Keratinocyte (primary cell): ENCODE measurements at regions not wholly inside any gene's neighbourhood (a gene's known extent, or its start where the extent isn't known, plus 50 kb on each side); places are given as distances from the start of the nearest gene placed in this dataset.
A peak's percentile ranks its signal among the peaks of the same experiment; 100 is the strongest.

ENCODE experiments used
- DNase-seq: peaks from one replicate; pipeline ENCODE4 v3.0.0-alpha.2; 2011; ENCODE audit warnings: low read depth, missing footprints, low spot score
- FAIRE-seq: peaks from 2 replicates; lab custom pipeline; 2011; peaks lifted over from hg19 to GRCh38; lab: Jason Lieb, UNC
- H2AFZ ChIP-seq: 2 replicates; pipeline ENCODE4 v1.6.0; 2012; ENCODE audit warnings: low read length, control low read depth, inconsistent platforms; ENCODE audit not compliant: control insufficient read depth
- H3K27ac ChIP-seq: 2 replicates; pipeline ENCODE4 v1.5.1; 2011; ENCODE audit warnings: low read length; ENCODE audit not compliant: control insufficient read depth, insufficient read depth
- H3K27me3 ChIP-seq: 3 replicates; pipeline ENCODE4 v1.6.0; 2011; ENCODE audit warnings: low read length; ENCODE audit not compliant: control insufficient read depth, insufficient read depth; ENCODE audit errors: extremely low read depth
- H3K36me3 ChIP-seq, 2 experiments: 2 replicates in 1 of 2; 3 replicates in 1 of 2; pipeline ENCODE4 v1.5.1; 2011; ENCODE audit warnings: low read length in 2 of 2, mild to moderate bottlenecking in 1 of 2; ENCODE audit not compliant: control insufficient read depth in 2 of 2, insufficient read depth in 2 of 2; ENCODE audit errors: extremely low read depth in 1 of 2
- H3K4me1 ChIP-seq: 3 replicates; pipeline ENCODE4 v1.5.1; 2011; ENCODE audit warnings: low read length; ENCODE audit not compliant: control insufficient read depth, insufficient read depth; ENCODE audit errors: extremely low read depth
- H3K4me2 ChIP-seq: 3 replicates; pipeline ENCODE4 v1.6.0; 2011; ENCODE audit warnings: low read depth, low read length; ENCODE audit not compliant: control insufficient read depth, insufficient read depth; ENCODE audit errors: extremely low read depth
- H3K4me3 ChIP-seq, 3 experiments: fragments of 200-600 bp in 1 of 3; sonication (generic) in 1 of 3; 2 replicates in 2 of 3; 3 replicates in 1 of 3; pipeline ENCODE4 v1.5.1; 2011 to 2016; ENCODE audit warnings: low read length in 3 of 3, mild to moderate bottlenecking in 3 of 3, control low read depth in 2 of 3, inconsistent platforms in 1 of 3, low read depth in 1 of 3, mixed read lengths in 1 of 3, mixed run types in 1 of 3, moderate library complexity in 1 of 3; ENCODE audit not compliant: control insufficient read depth in 2 of 3, insufficient read depth in 2 of 3; ENCODE audit errors: extremely low read depth in 1 of 3
- H3K79me2 ChIP-seq: 2 replicates; pipeline ENCODE4 v1.6.0; 2012; ENCODE audit warnings: low read length; ENCODE audit not compliant: control insufficient read depth, insufficient read depth
- H3K9ac ChIP-seq: 3 replicates; pipeline ENCODE4 v1.6.0; 2011; ENCODE audit warnings: low read length; ENCODE audit not compliant: control insufficient read depth, insufficient read depth; ENCODE audit errors: extremely low read depth
- H3K9me1 ChIP-seq: 3 replicates; pipeline ENCODE4 v1.6.0; 2011; ENCODE audit warnings: low read length; ENCODE audit not compliant: control insufficient read depth, insufficient read depth; ENCODE audit errors: extremely low read depth
- H3K9me3 ChIP-seq: 2 replicates; pipeline ENCODE4 v1.5.1; 2012; ENCODE audit warnings: low read depth, low read length; ENCODE audit not compliant: control insufficient read depth
- H4K20me1 ChIP-seq: 3 replicates; pipeline ENCODE4 v1.6.0; 2011; ENCODE audit warnings: low read length; ENCODE audit not compliant: control insufficient read depth, insufficient read depth; ENCODE audit errors: extremely low read depth
- EZH2 ChIP-seq: IDR thresholded peaks from one replicate; pipeline ENCODE4 v1.6.1; 2012; ENCODE audit warnings: inconsistent platforms, mild to moderate bottlenecking, low read length, moderate library complexity
- dilution Hi-C: fragments of 300-500 bp; cut with MboI; formaldehyde crosslinking; loops from one replicate; pipeline ENCODE4 v1.7.0; 2020; ENCODE audit warnings: low sequenced_read_pairs; ENCODE audit not compliant: extremely low pct_ligation_motif_present
- TF ChIP-seq, protein P1 (sequence below), 3 experiments: IDR thresholded peaks in 1 of 3; conservative IDR thresholded peaks in 1 of 3; optimal IDR thresholded peaks in 1 of 3; 2 replicates in 2 of 3; 3 replicates in 1 of 3; pipeline versions ENCODE3 to v1.5.1; 2011; ENCODE audit warnings: low read length in 3 of 3, mild to moderate bottlenecking in 3 of 3, moderate library complexity in 2 of 3, control low read depth in 1 of 3, inconsistent platforms in 1 of 3; ENCODE audit not compliant: insufficient read depth in 2 of 3; ENCODE audit errors: extremely low read depth in 1 of 3

DNA sequence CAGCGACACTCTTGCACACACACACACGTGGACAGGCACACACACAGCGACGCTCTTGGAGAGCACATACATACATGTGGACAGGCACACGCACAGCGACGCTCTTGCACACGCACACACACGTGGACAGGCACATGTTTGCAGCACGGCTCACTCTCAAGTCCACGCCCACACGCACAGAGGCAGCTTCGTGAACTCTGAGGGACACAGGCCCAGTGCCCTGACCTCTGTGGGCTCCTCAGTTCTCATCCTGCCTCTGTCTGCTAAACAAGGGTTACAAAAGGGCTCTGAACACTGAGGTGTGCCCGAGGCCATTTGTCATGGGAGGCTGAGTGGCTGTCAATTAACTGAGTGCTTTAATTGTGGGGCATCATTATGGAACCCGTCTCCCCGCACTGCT lies 558.8 kb upstream of the ADAMTS16 start:
- dilution Hi-C loops, result no loop called here
- no peak for TF ChIP-seq EZH2
- TF ChIP-seq, protein P1, sequence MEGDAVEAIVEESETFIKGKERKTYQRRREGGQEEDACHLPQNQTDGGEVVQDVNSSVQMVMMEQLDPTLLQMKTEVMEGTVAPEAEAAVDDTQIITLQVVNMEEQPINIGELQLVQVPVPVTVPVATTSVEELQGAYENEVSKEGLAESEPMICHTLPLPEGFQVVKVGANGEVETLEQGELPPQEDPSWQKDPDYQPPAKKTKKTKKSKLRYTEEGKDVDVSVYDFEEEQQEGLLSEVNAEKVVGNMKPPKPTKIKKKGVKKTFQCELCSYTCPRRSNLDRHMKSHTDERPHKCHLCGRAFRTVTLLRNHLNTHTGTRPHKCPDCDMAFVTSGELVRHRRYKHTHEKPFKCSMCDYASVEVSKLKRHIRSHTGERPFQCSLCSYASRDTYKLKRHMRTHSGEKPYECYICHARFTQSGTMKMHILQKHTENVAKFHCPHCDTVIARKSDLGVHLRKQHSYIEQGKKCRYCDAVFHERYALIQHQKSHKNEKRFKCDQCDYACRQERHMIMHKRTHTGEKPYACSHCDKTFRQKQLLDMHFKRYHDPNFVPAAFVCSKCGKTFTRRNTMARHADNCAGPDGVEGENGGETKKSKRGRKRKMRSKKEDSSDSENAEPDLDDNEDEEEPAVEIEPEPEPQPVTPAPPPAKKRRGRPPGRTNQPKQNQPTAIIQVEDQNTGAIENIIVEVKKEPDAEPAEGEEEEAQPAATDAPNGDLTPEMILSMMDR (optimal IDR thresholded peaks at IDR 0.05 in 1 of 3, IDR thresholded peaks at IDR 0.05 in 1 of 3, conservative IDR thresholded peaks at IDR 0.05 in 1 of 3; ENCODE audit: extremely low read depth in 1 of 3, insufficient read depth in 2 of 3, low read length in 3 of 3), result no peak
- DNase-seq (no peak), FAIRE-seq (no peak)
- H2AFZ ChIP-seq, result no peak overlapping the region
- no peaks in the 10 kb centered on the region for H4K20me1 ChIP-seq
- H3K36me3 ChIP-seq, result no peaks in the 10 kb centered on the region
- H3K27me3 ChIP-seq, result no peaks in the 10 kb centered on the region
- no peak overlapping the region for H3K4me2 ChIP-seq
- H3K9ac ChIP-seq, result no peak overlapping the region
- H3K4me1 ChIP-seq, result peaks cover 11% of the 10 kb centered on the region
- no peaks in the 10 kb centered on the region for H3K9me1 ChIP-seq
- peaks cover 5% of the 10 kb centered on the region for H3K9me3 ChIP-seq
- no peak overlapping the region for H3K4me3 ChIP-seq
- H3K79me2 ChIP-seq, result no peaks in the 10 kb centered on the region
- no peak overlapping the region for H3K27ac ChIP-seq

DNA sequence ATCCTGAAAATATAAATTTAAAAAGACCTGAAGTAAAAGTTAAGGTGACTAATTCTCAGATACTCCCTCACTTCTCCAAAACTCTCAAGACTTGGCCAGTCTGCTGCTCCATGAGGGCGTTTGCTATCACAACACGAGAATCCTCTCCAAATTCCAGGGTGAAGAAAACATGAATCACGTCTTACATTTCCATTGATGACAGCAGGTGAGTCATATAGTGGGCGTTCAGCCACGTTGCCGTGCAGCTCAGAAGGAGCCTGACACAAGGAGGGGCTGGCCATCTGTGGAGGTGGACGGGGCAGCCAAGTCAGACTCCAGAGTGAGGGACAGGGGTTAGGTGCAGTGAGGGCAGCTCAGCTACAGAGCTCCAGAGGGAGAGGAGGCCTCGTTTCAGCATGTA lies 555.1 kb upstream of the ADAMTS16 start:
- H3K4me2 ChIP-seq, result peak overlapping the region; percentile 54

More for the DNA sequence above, 555.1 kb upstream of the ADAMTS16 start:
- DNase-seq, result peak; percentile 50
- H3K4me3 ChIP-seq, result no peak overlapping the region
- no peaks in the 10 kb centered on the region for H3K9me1 ChIP-seq
- H2AFZ ChIP-seq, result no peak overlapping the region
- H3K27me3 ChIP-seq, result no peaks in the 10 kb centered on the region
- dilution Hi-C loops, result no loop called here
- no peaks in the 10 kb centered on the region for H3K79me2 ChIP-seq
- H3K9ac ChIP-seq, result no peak overlapping the region
- peak overlapping the region; percentile 45 for H3K27ac ChIP-seq
- peaks cover 9% of the 10 kb centered on the region for H3K4me1 ChIP-seq
- H3K36me3 ChIP-seq, result no peaks in the 10 kb centered on the region
- no peak for TF ChIP-seq EZH2
- TF ChIP-seq, protein P1 (optimal IDR thresholded peaks at IDR 0.05 in 1 of 3, IDR thresholded peaks at IDR 0.05 in 1 of 3, conservative IDR thresholded peaks at IDR 0.05 in 1 of 3; ENCODE audit: extremely low read depth in 1 of 3, insufficient read depth in 2 of 3, low read length in 3 of 3), result no peak
- peak; percentile 44 for FAIRE-seq
- H3K9me3 ChIP-seq, result peaks cover 5% of the 10 kb centered on the region
- H4K20me1 ChIP-seq, result no peaks in the 10 kb centered on the region
